Fibroblast of villous mesenchyme (primary cell): ENCODE measurements at regions not wholly inside any gene's neighbourhood (a gene's known extent, or its start where the extent isn't known, plus 50 kb on each side); places are given as distances from the start of the nearest gene placed in this dataset.
"Not testable (repeated sequence)": the region's sequence is repeated elsewhere in the genome, so short reads cannot be mapped to it uniquely, and the experiment has no call there.

Experiments used
- DNase-seq: peaks from one replicate; pipeline ENCODE4 v3.0.0-alpha.2; 2010; ENCODE audit warnings: low read depth
- H3K4me3 ChIP-seq: 2 replicates; pipeline ENCODE4 v1.5.1; 2011; ENCODE audit warnings: low read depth, mild to moderate bottlenecking, low read length

- not testable (repeated sequence) for DNase-seq, H3K4me3 ChIP-seq
Measured at GRCh38 chr9:65385655-65386024, 100.6 kb upstream of the FOXD4L5 start.

- not testable (repeated sequence) for H3K4me3 ChIP-seq, DNase-seq
Measured at GRCh38 chr9:65384759-65385654, 100.0 kb upstream of the FOXD4L5 start.

GRCh38 chr9:65384066-65384465 lies 99.1 kb upstream of the FOXD4L5 start:
- DNase-seq, H3K4me3 ChIP-seq: not testable (repeated sequence)

- not testable (repeated sequence) for H3K4me3 ChIP-seq, DNase-seq
Measured at GRCh38 chr9:65383646-65384045, 98.6 kb upstream of the FOXD4L5 start.

- DNase-seq, H3K4me3 ChIP-seq: not testable (repeated sequence)
Measured at GRCh38 chr9:65382701-65383318, 97.8 kb upstream of the FOXD4L5 start.
